Left hindlimb (tissue), 1 donor: ENCODE measurements at regions not wholly inside any gene's neighbourhood (a gene's known extent, or its start where the extent isn't known, plus 50 kb on each side); places are given as distances from the start of the nearest gene placed in this dataset.
"Not testable (repeated sequence)": the region's sequence is repeated elsewhere in the genome, so short reads cannot be mapped to it uniquely, and the experiment has no call there.

Experiments used
- DNase-seq: peaks from one replicate; pipeline ENCODE4 v3.0.0-alpha.2; 2018

GRCh38 chr2:19644763-19645162 lies 257.0 kb downstream of the TTC32 start:
- no peak for DNase-seq

- DNase-seq, result no peak
Observed at GRCh38 chr2:19643117-19643518, 258.7 kb downstream of the TTC32 start.

GRCh38 chr2:19642501-19642900 lies 259.3 kb downstream of the TTC32 start:
- DNase-seq, result no peak

- DNase-seq, result no peak
Observed at GRCh38 chr2:19635951-19636510, 265.8 kb downstream of the TTC32 start.

GRCh38 chr2:19632403-19632991 lies 269.3 kb downstream of the TTC32 start:
- DNase-seq, result no peak

GRCh38 chr2:19631871-19632270 lies 269.9 kb downstream of the TTC32 start:
- no peak for DNase-seq

- DNase-seq, result no peak
Observed at GRCh38 chr2:19630921-19631320, 270.9 kb downstream of the TTC32 start.

- no peak for DNase-seq
Observed at GRCh38 chr2:19627359-19627758, 268.9 kb upstream of the OSR1 start.

GRCh38 chr2:19623488-19623887 lies 265.1 kb upstream of the OSR1 start:
- DNase-seq, result no peak

- no peak for DNase-seq
Observed at GRCh38 chr2:19617257-19617848, 258.9 kb upstream of the OSR1 start.

- DNase-seq, result not testable (repeated sequence)
Observed at GRCh38 chr2:19615402-19615801, 257.0 kb upstream of the OSR1 start.

GRCh38 chr2:19614066-19614465 lies 255.6 kb upstream of the OSR1 start:
- no peak for DNase-seq

GRCh38 chr2:19611491-19612332 lies 253.3 kb upstream of the OSR1 start:
- no peak for DNase-seq

- DNase-seq, result no peak
Observed at GRCh38 chr2:19609266-19609665, 250.8 kb upstream of the OSR1 start.

GRCh38 chr2:19607931-19608771 lies 249.7 kb upstream of the OSR1 start:
- no peak for DNase-seq

GRCh38 chr2:19607400-19607799 lies 249.0 kb upstream of the OSR1 start:
- no peak for DNase-seq

GRCh38 chr2:19600982-19601381 lies 242.6 kb upstream of the OSR1 start:
- no peak for DNase-seq

GRCh38 chr2:19600506-19600905 lies 242.1 kb upstream of the OSR1 start:
- DNase-seq, result no peak

- no peak for DNase-seq
Observed at GRCh38 chr2:19598971-19599370, 240.5 kb upstream of the OSR1 start.

- DNase-seq, result no peak
Observed at GRCh38 chr2:19592197-19592596, 233.8 kb upstream of the OSR1 start.

- no peak for DNase-seq
Observed at GRCh38 chr2:19589791-19590190, 231.4 kb upstream of the OSR1 start.

- DNase-seq, result no peak
Observed at GRCh38 chr2:19580830-19581229, 222.4 kb upstream of the OSR1 start.

- DNase-seq, result no peak
Observed at GRCh38 chr2:19580264-19580663, 221.8 kb upstream of the OSR1 start.
